B cell (primary cell): ENCODE measurements at regions not wholly inside any gene's neighbourhood (a gene's known extent, or its start where the extent isn't known, plus 50 kb on each side); places are given as distances from the start of the nearest gene placed in this dataset.

ENCODE experiments used
- ATAC-seq: fragments of 200-7000 bp; cut with Tn5 transposase; one replicate; pipeline ENCODE4 v1.10.0; 2021; ENCODE audit warnings: low read depth, mild to moderate bottlenecking, moderate number of reproducible peaks, moderate library complexity
- CTCF ChIA-PET: fragments of 350-600 bp; sonication (Branson Sonifier 250); formaldehyde crosslinking; loops from one replicate; lab custom pipeline; 2021; ENCODE audit warnings: antibody characterized with exemption, inconsistent platforms; lab: Charles Lee
- POLR2A ChIA-PET: fragments of 350-600 bp; sonication (Branson Sonifier 250); formaldehyde crosslinking; loops from one replicate; lab custom pipeline; 2021; ENCODE audit warnings: antibody characterized with exemption; lab: Charles Lee
- DNase-seq: peaks from one replicate; pipeline ENCODE4 v3.0.0; 2013
- H2AFZ ChIP-seq: 2 replicates; pipeline ENCODE4 v1.6.1; 2012; ENCODE audit warnings: mild to moderate bottlenecking, low read depth, low read length; ENCODE audit not compliant: insufficient read depth, poor library complexity, severe bottlenecking
- H3K27ac ChIP-seq, 2 donors: 1 replicate in 1 of 2; 2 replicates in 1 of 2; pipeline ENCODE4 v1.5.1; 2012 to 2013; ENCODE audit warnings: low read length in 2 of 2, mild to moderate bottlenecking in 2 of 2, moderate library complexity in 1 of 2
- H3K27me3 ChIP-seq, 4 experiments: fragments of 200-600 bp in 1 of 4; sonication (generic) in 1 of 4; replicated peaks in 1 of 4; 1 replicate in 2 of 4; 2 replicates in 2 of 4; pipeline versions ENCODE4 v1.6.1 to v1.7.0; 2013 to 2016; ENCODE audit warnings: low read length in 3 of 4, mild to moderate bottlenecking in 2 of 4, mixed read lengths in 1 of 4, moderate library complexity in 1 of 4; ENCODE audit not compliant: insufficient read depth in 4 of 4, control insufficient read depth in 3 of 4; ENCODE audit errors: control extremely low read depth in 1 of 4
- H3K36me3 ChIP-seq, 2 experiments: replicated peaks in 1 of 2; 1 replicate in 1 of 2; 2 replicates in 1 of 2; pipeline versions ENCODE4 v1.6.1 to v1.7.1; 2013; ENCODE audit warnings: low read length in 1 of 2; ENCODE audit not compliant: insufficient read depth in 2 of 2, control insufficient read depth in 1 of 2; ENCODE audit errors: control extremely low read depth in 1 of 2, extremely low read depth in 1 of 2
- H3K4me1 ChIP-seq, 2 donors: fragments of 200-600 bp in 1 of 2; sonication (generic) in 1 of 2; 1 replicate in 1 of 2; 2 replicates in 1 of 2; pipeline versions ENCODE4 v1.5.1 to v1.6.1; 2013 to 2017; ENCODE audit warnings: low read length in 2 of 2; ENCODE audit not compliant: control insufficient read depth in 2 of 2, insufficient read depth in 2 of 2
- H3K4me2 ChIP-seq: replicated peaks from 2 replicates; pipeline ENCODE3; 2012; ENCODE audit warnings: mild to moderate bottlenecking, low read depth, low read length; ENCODE audit not compliant: poor library complexity, severe bottlenecking
- H3K4me3 ChIP-seq, 5 experiments: fragments of 200-600 bp in 1 of 5; sonication (generic) in 1 of 5; 1 replicate in 3 of 5; 2 replicates in 2 of 5; pipeline versions ENCODE4 v1.5.1 to v1.7.0; 2011 to 2016; ENCODE audit warnings: low read length in 4 of 5, mild to moderate bottlenecking in 4 of 5, low read depth in 2 of 5, control low read depth in 1 of 5, moderate library complexity in 1 of 5; ENCODE audit not compliant: insufficient read depth in 1 of 5; ENCODE audit errors: control extremely low read depth in 1 of 5, extremely low read depth in 1 of 5
- H3K79me2 ChIP-seq: fragments of 200-600 bp; sonication (generic); one replicate; pipeline ENCODE4 v1.6.0; 2016; ENCODE audit warnings: low read length; ENCODE audit not compliant: control insufficient read depth, insufficient read depth
- H3K9ac ChIP-seq: fragments of 200-600 bp; sonication (generic); 2 replicates; pipeline ENCODE4 v1.6.1; 2017; ENCODE audit warnings: mild to moderate bottlenecking, low read length, moderate library complexity
- H3K9me3 ChIP-seq, 3 donors: one replicate each; pipeline versions ENCODE4 v1.6.1 to v1.7.1; 2013; ENCODE audit warnings: low read length in 2 of 3; ENCODE audit not compliant: control insufficient read depth in 2 of 3, insufficient read depth in 1 of 3; ENCODE audit errors: control extremely low read depth in 1 of 3
- H4K20me1 ChIP-seq: 2 replicates; pipeline ENCODE4 v1.6.0; 2012; ENCODE audit warnings: mild to moderate bottlenecking, low read length; ENCODE audit not compliant: insufficient read depth, control insufficient read depth, poor library complexity, severe bottlenecking
- H3K27ac Mint-ChIP-seq: one replicate; pipeline ENCODE4 v1.8.0; 2021; ENCODE audit warnings: mixed read lengths
- H3K27me3 Mint-ChIP-seq: one replicate; pipeline ENCODE4 v1.8.0; 2021; ENCODE audit warnings: mixed read lengths
- H3K4me1 Mint-ChIP-seq: one replicate; pipeline ENCODE4 v1.8.0; 2021; ENCODE audit warnings: mixed read lengths
- H3K4me3 Mint-ChIP-seq: one replicate; pipeline ENCODE4 v1.8.0; 2021; ENCODE audit warnings: mixed read lengths
- H3K9me3 Mint-ChIP-seq: one replicate; pipeline ENCODE4 v1.8.0; 2022; ENCODE audit warnings: mixed read lengths; ENCODE audit not compliant: insufficient read depth
- CTCF ChIP-seq: fragments of 200-600 bp; IDR thresholded peaks from one replicate; pipeline ENCODE4 v1.8.0; 2022; ENCODE audit warnings: antibody characterized with exemption, mild to moderate bottlenecking
- EZH2 ChIP-seq: IDR thresholded peaks from 2 replicates; pipeline ENCODE4 v1.6.1; 2012; ENCODE audit warnings: borderline replicate concordance, low read depth, mild to moderate bottlenecking, moderate library complexity, low read length; ENCODE audit not compliant: insufficient read depth, poor library complexity, severe bottlenecking
- WGBS: methylation state at CpG from one replicate; pipeline ENCODE4 v1.1.5; 2013; ENCODE audit warnings: missing lambda C conversion rate; ENCODE audit not compliant: insufficient coverage; 5-methylcytosine and 5-hydroxymethylcytosine counted together
- intact Hi-C: fragments of 100-400 bp; cut with micrococcal nuclease; formaldehyde crosslinking; loops from one replicate; pipeline ENCODE4 v1.10.0; 2022

- intact Hi-C loops: no loop called here
- Histone ChIP-seq H2AFZ (no peak overlapping the region), H3K27ac (no peak overlapping the region), H3K4me2 (no peak overlapping the region), H3K9ac (no peak overlapping the region), H3K27me3 (no peaks in the 10 kb centered on the region), H3K4me3 (no peak overlapping the region), H3K79me2 (no peaks in the 10 kb centered on the region), H3K36me3 (no peaks in the 10 kb centered on the region), H3K9me3 (no peaks in the 10 kb centered on the region), H3K4me1 (no peaks in the 10 kb centered on the region), H4K20me1 (no peaks in the 10 kb centered on the region)
- TF ChIP-seq CTCF (no peak), EZH2 (no peak)
- H3K27ac Mint-ChIP-seq: no peak overlapping the region
- DNase-seq (no peak), ATAC-seq (no peak)
- no peaks in the 10 kb centered on the region for H3K4me1 Mint-ChIP-seq
- H3K9me3 Mint-ChIP-seq: peaks cover 3% of the 10 kb centered on the region
- no peaks in the 10 kb centered on the region for H3K27me3 Mint-ChIP-seq
- H3K4me3 Mint-ChIP-seq: no peak overlapping the region
- ChIA-PET CTCF (no interaction called here), POLR2A (no interaction called here)
- WGBS: 93% methylated on average over 3 of the region's 6 CpGs
Measured at GRCh38 chr3:103167850-103168249, 733.0 kb downstream of the ZPLD1 start.

- H3K4me3 ChIP-seq: no peak overlapping the region
- ATAC-seq (no peak), DNase-seq (no peak)
- ChIA-PET POLR2A (no interaction called here), CTCF (interaction anchor here (0.7 kb wide), 1 partner anchor 1072 kb away, joined by 3 read pairs; no protein-coding TSS in a partner anchor)
- H3K9ac ChIP-seq: no peak overlapping the region
- TF ChIP-seq EZH2 (no peak), CTCF (no peak)
- intact Hi-C loops: no loop called here
- no peaks in the 10 kb centered on the region for H3K9me3 ChIP-seq
- H4K20me1 ChIP-seq: no peaks in the 10 kb centered on the region
- Mint-ChIP-seq H3K9me3 (peaks cover 3% of the 10 kb centered on the region), H3K27ac (no peak overlapping the region), H3K4me1 (no peaks in the 10 kb centered on the region), H3K4me3 (no peak overlapping the region), H3K27me3 (no peaks in the 10 kb centered on the region)
- WGBS: no CpG with 5 or more reads among the region's 2 CpGs
- no peaks in the 10 kb centered on the region for H3K79me2 ChIP-seq
- H2AFZ ChIP-seq: no peak overlapping the region
- H3K27me3 ChIP-seq: no peaks in the 10 kb centered on the region
- no peak overlapping the region for H3K4me2 ChIP-seq
- H3K27ac ChIP-seq: no peak overlapping the region
- H3K36me3 ChIP-seq: no peaks in the 10 kb centered on the region
- no peaks in the 10 kb centered on the region for H3K4me1 ChIP-seq
Measured at GRCh38 chr3:103169289-103169688, 734.5 kb downstream of the ZPLD1 start.
